ENCODE measurements at regions not wholly inside any gene's neighbourhood (a gene's known extent, or its start where the extent isn't known, plus 50 kb on each side); places are given as distances from the start of the nearest gene placed in this dataset.
A peak's percentile ranks its signal among the peaks of the same experiment; 100 is the strongest.
"Not testable (repeated sequence)": the region's sequence is repeated elsewhere in the genome, so short reads cannot be mapped to it uniquely, and the experiment has no call there.

GRCh38 chr7:98785929-98786571 is 83.8 kb downstream of the TMEM130 start:
- peak overlapping the region; percentile 19; the same call in 1 of the 2 replicates for H3K4me2 ChIP-seq
- H3K4me3 ChIP-seq = no peak overlapping the region
- H3K27ac ChIP-seq = no peak overlapping the region
- H3K9ac ChIP-seq = no peak overlapping the region
- no peaks in the 10 kb centered on the region for H3K36me3 ChIP-seq
- no peak for TF ChIP-seq Cebpa-rat (IDR thresholded peaks at IDR 0.05)
- H3K4me1 ChIP-seq = peaks cover 18% of the 10 kb centered on the region
- no peaks in the 10 kb centered on the region for H4K20me1 ChIP-seq
- H3K9me3 ChIP-seq = no peaks in the 10 kb centered on the region; the same call in 1 of the 2 replicates
- H3K27me3 ChIP-seq = no peaks in the 10 kb centered on the region

GRCh38 chr7:98788966-98789365 is 80.8 kb downstream of the TMEM130 start:
- Histone ChIP-seq H3K36me3 (no peaks in the 10 kb centered on the region), H4K20me1 (no peaks in the 10 kb centered on the region), H3K4me3 (no peak overlapping the region), H3K4me2 (no peak overlapping the region), H3K27ac (no peak overlapping the region), H3K9me3 (no peaks in the 10 kb centered on the region), H3K4me1 (peaks cover 18% of the 10 kb centered on the region), H3K27me3 (no peaks in the 10 kb centered on the region), H3K9ac (no peak overlapping the region)
- no peak for TF ChIP-seq Cebpa-rat (IDR thresholded peaks at IDR 0.05)

GRCh38 chr7:98794453-98794852 is 75.4 kb downstream of the TMEM130 start:
- H3K9ac ChIP-seq, H3K4me2 ChIP-seq, H3K27me3 ChIP-seq, H4K20me1 ChIP-seq, H3K9me3 ChIP-seq, H3K36me3 ChIP-seq, H3K4me3 ChIP-seq, H3K27ac ChIP-seq: not testable (repeated sequence)
- H3K4me1 ChIP-seq = peaks cover 24% of the 10 kb centered on the region

GRCh38 chr7:98795741-98796493 is 73.9 kb downstream of the TMEM130 start:
- Histone ChIP-seq H3K4me3 (no peak overlapping the region), H3K9ac (no peak overlapping the region), H3K4me1 (peaks cover 24% of the 10 kb centered on the region), H3K9me3 (peaks cover 12% of the 10 kb centered on the region), H4K20me1 (no peaks in the 10 kb centered on the region), H3K27me3 (no peaks in the 10 kb centered on the region), H3K36me3 (no peaks in the 10 kb centered on the region), H3K4me2 (peak overlapping the region; percentile 51), H3K27ac (no peak overlapping the region; the same call in 1 of the 2 replicates)
- no peak for TF ChIP-seq Cebpa-rat (IDR thresholded peaks at IDR 0.05)
